Left ventricle myocardium inferior (tissue), 1 donor: ENCODE measurements at regions not wholly inside any gene's neighbourhood (a gene's known extent, or its start where the extent isn't known, plus 50 kb on each side); places are given as distances from the start of the nearest gene placed in this dataset.
"Not testable (repeated sequence)": the region's sequence is repeated elsewhere in the genome, so short reads cannot be mapped to it uniquely, and the experiment has no call there.

Source experiments
- DNase-seq: peaks from one replicate; pipeline ENCODE4 v3.0.0-alpha.2; 2020
- H3K27ac ChIP-seq: fragments of 200-600 bp; replicated peaks from 2 replicates; pipeline ENCODE4 v1.8.0; 2021
- H3K27me3 ChIP-seq: fragments of 200-600 bp; 2 replicates; pipeline ENCODE4 v1.8.0; 2021; ENCODE audit warnings: low read depth
- H3K36me3 ChIP-seq: fragments of 200-600 bp; 2 replicates; pipeline ENCODE4 v1.8.0; 2021
- H3K4me1 ChIP-seq: fragments of 200-600 bp; 2 replicates; pipeline ENCODE4 v1.8.0; 2021
- H3K4me3 ChIP-seq: fragments of 200-600 bp; 2 replicates; pipeline ENCODE4 v1.8.0; 2021; ENCODE audit warnings: mild to moderate bottlenecking, moderate library complexity
- H3K9me3 ChIP-seq: fragments of 200-600 bp; replicated peaks from 2 replicates; pipeline ENCODE4 v1.8.0; 2021
- CTCF ChIP-seq: fragments of 200-600 bp; IDR thresholded peaks from 2 replicates; pipeline ENCODE4 v1.8.0; 2021; ENCODE audit warnings: antibody characterized with exemption, mild to moderate bottlenecking, borderline replicate concordance
- intact Hi-C: fragments of 100-400 bp; cut with micrococcal nuclease; formaldehyde crosslinking; loops from one replicate; pipeline ENCODE4 v1.11.0; 2022
- donor health status: DM: no; HTN: yes; CAD: no; lungs with severe emphysema.

GRCh38 chr14:45619831-45620230 lies 366.8 kb upstream of the MIS18BP1 start:
- no peaks in the 10 kb centered on the region for H3K9me3 ChIP-seq
- intact Hi-C loops: no loop called here
- TF ChIP-seq CTCF: no peak
- no peaks in the 10 kb centered on the region for H3K36me3 ChIP-seq
- no peak overlapping the region for H3K4me3 ChIP-seq
- H3K27ac ChIP-seq: no peak overlapping the region
- no peaks in the 10 kb centered on the region for H3K27me3 ChIP-seq
- no peak for DNase-seq
- no peaks in the 10 kb centered on the region for H3K4me1 ChIP-seq

GRCh38 chr14:45610318-45610717 lies 357.3 kb upstream of the MIS18BP1 start:
- intact Hi-C loops: no loop called here
- H3K27ac ChIP-seq: no peak overlapping the region
- H3K9me3 ChIP-seq: no peaks in the 10 kb centered on the region
- TF ChIP-seq CTCF: no peak
- H3K4me3 ChIP-seq: no peak overlapping the region
- H3K27me3 ChIP-seq: no peaks in the 10 kb centered on the region
- no peaks in the 10 kb centered on the region for H3K36me3 ChIP-seq
- H3K4me1 ChIP-seq: no peaks in the 10 kb centered on the region
- no peak for DNase-seq

DNA sequence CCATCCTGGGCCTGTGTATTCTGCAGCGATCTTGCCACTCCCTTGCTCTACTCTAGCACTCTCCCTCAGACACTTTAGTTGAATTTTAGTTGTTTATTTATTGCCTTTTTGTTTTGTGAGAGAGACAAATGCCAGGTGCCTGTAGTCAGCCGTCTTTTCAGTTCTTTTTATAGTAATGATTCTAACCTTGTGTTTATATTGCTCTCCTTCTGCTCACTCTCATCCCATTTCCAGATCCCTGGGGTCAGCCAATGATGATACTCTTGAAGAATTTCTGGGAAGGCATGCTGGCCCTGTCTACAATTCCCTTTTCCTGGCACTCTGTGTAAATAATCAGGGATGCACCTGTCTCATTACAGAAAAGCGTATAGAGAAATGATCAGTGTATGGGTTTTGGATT lies 334.1 kb upstream of the MIS18BP1 start:
- no peak for DNase-seq
- H3K9me3 ChIP-seq: peaks cover 53% of the 10 kb centered on the region
- H3K36me3 ChIP-seq: no peaks in the 10 kb centered on the region
- H3K4me3 ChIP-seq: no peak overlapping the region
- intact Hi-C loops: no loop called here
- H3K27me3 ChIP-seq: no peaks in the 10 kb centered on the region
- H3K27ac ChIP-seq: no peak overlapping the region
- no peaks in the 10 kb centered on the region for H3K4me1 ChIP-seq
- TF ChIP-seq CTCF: no peak

DNA sequence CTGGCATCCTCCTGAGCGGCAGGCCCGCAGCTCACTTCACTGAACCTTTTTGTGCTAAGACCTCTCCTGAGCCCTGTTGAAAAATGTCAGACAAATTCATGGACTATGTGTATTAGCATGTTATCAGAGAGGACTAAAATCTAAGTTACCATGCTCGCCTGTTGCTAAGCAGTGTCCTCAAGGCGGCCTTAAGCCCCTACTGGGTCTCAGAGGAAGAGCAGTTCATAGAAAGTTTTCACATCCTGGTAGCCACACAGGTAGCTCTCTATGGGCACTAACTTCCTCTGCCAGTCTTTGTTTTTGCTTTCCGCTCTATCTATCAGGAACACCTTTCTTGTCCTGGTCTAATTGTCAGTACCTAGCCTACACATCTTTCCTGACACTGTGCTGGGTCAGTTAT lies 306.6 kb upstream of the MIS18BP1 start:
- Histone ChIP-seq H3K4me3 (no peak overlapping the region), H3K4me1 (no peaks in the 10 kb centered on the region), H3K36me3 (no peaks in the 10 kb centered on the region), H3K9me3 (no peaks in the 10 kb centered on the region), H3K27me3 (no peaks in the 10 kb centered on the region), H3K27ac (no peak overlapping the region)
- DNase-seq: no peak
- intact Hi-C loops: no loop called here
- TF ChIP-seq CTCF: no peak

GRCh38 chr14:45558183-45558582 lies 305.2 kb upstream of the MIS18BP1 start:
- intact Hi-C loops: no loop called here
- TF ChIP-seq CTCF: no peak

DNA sequence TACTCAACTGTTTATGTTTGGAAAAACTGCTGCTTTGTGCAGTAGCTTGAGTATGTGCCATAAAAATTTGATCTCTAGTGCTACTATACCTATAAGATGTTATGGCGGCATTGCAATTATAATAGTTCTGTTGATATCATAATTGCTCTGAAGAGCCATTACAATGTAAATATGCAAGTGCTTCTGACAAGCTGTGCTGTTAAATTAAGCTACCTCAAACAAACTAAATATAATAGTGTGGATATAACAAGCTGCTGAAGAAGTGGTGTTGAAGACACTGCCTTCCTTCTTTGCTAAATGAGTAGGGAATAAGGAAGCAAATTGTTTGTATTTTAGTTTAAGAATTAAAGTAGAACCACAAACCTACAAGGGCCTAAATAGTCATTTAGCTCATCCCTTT lies 301.0 kb upstream of the MIS18BP1 start:
- H3K27ac ChIP-seq: no peak overlapping the region
- TF ChIP-seq CTCF: no peak
- DNase-seq: no peak
- H3K36me3 ChIP-seq: no peaks in the 10 kb centered on the region
- intact Hi-C loops: no loop called here
- H3K4me1 ChIP-seq: no peaks in the 10 kb centered on the region
- H3K4me3 ChIP-seq: no peak overlapping the region
- H3K27me3 ChIP-seq: no peaks in the 10 kb centered on the region
- no peaks in the 10 kb centered on the region for H3K9me3 ChIP-seq

More at GRCh38 chr14:45558183-45558582, 305.2 kb upstream of the MIS18BP1 start:
- Histone ChIP-seq H3K4me1 (no peaks in the 10 kb centered on the region), H3K9me3 (no peaks in the 10 kb centered on the region), H3K4me3 (no peak overlapping the region), H3K27me3 (no peaks in the 10 kb centered on the region), H3K36me3 (no peaks in the 10 kb centered on the region), H3K27ac (no peak overlapping the region)
- no peak for DNase-seq

GRCh38 chr14:45551240-45551820 lies 298.3 kb upstream of the MIS18BP1 start:
- H3K27me3 ChIP-seq, H3K27ac ChIP-seq, DNase-seq, H3K9me3 ChIP-seq, H3K36me3 ChIP-seq, intact Hi-C loops, H3K4me1 ChIP-seq: not testable (repeated sequence)
- H3K4me3 ChIP-seq: peak overlapping the region; percentile 29
